ENCODE measurements at regions not wholly inside any gene's neighbourhood (a gene's known extent, or its start where the extent isn't known, plus 50 kb on each side); places are given as distances from the start of the nearest gene placed in this dataset.

GRCh38 chr4:173699841-173700475, 169.9 kb upstream of the HAND2 start:
- Mint-ChIP-seq H3K27me3 (ENCODE audit: low read depth) (no peaks in the 10 kb centered on the region), H3K9me3 (peaks cover 1% of the 10 kb centered on the region), H3K27ac (no peak overlapping the region), H3K4me3 (no peak overlapping the region), H3K4me1 (peaks cover 17% of the 10 kb centered on the region), H3K36me3 (no peaks in the 10 kb centered on the region)
- no peak for DNase-seq (ENCODE audit: low spot score in 2 of 2, unreplicated experiment in 2 of 2)
- TF ChIP-seq CTCF (IDR thresholded peaks at IDR 0.05; ENCODE audit: unreplicated experiment): no peak

DNA sequence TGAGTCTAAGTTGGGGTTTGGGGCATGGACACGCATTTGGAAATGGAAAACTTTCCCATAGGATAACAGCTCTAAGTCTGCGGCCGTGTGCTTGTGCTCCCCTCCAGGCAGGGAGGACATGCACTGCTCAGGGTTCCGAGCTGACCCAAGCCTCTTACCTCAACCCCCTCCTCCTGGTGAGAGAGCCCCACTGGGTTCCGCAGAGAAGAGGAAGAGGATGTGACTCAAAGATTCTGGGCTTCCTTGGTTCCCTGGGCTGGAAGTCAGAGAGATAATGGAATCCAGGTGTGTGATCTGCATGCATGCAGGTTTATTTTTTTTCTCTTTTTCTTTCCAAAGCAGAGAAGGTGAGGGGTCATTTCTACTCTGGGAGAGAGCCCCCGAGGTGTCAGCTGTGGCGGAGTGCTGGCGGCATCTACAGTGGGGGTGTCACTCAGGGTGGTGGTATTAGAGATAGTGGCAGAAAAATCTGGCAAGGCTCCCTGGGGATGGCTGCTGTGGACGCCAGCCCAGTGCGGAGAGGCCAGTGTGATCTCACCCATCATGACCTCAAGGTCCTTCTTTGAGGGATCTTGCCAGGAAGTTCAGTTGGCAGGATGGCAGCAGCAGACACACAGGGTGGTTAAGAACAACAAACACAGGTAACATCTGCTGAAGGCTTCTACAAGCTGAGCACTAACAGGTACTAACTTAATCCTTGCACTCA, 168.7 kb upstream of the HAND2 start:
- H3K9me3 Mint-ChIP-seq: no peaks in the 10 kb centered on the region
- H3K27ac Mint-ChIP-seq: no peak overlapping the region
- DNase-seq (ENCODE audit: low spot score in 2 of 2, unreplicated experiment in 2 of 2): no peak
- no peaks in the 10 kb centered on the region for H3K36me3 Mint-ChIP-seq
- peaks cover 17% of the 10 kb centered on the region for H3K4me1 Mint-ChIP-seq
- TF ChIP-seq CTCF (IDR thresholded peaks at IDR 0.05; ENCODE audit: unreplicated experiment): no peak
- H3K4me3 Mint-ChIP-seq: no peak overlapping the region
- H3K27me3 Mint-ChIP-seq (ENCODE audit: low read depth): no peaks in the 10 kb centered on the region

GRCh38 chr4:173697840-173698239, 167.8 kb upstream of the HAND2 start:
- no peak overlapping the region for H3K4me3 Mint-ChIP-seq
- no peaks in the 10 kb centered on the region for H3K27me3 Mint-ChIP-seq (ENCODE audit: low read depth)
- no peaks in the 10 kb centered on the region for H3K9me3 Mint-ChIP-seq
- no peak overlapping the region for H3K27ac Mint-ChIP-seq
- H3K36me3 Mint-ChIP-seq: no peaks in the 10 kb centered on the region
- peaks cover 17% of the 10 kb centered on the region for H3K4me1 Mint-ChIP-seq
- no peak for TF ChIP-seq CTCF (IDR thresholded peaks at IDR 0.05; ENCODE audit: unreplicated experiment)
- DNase-seq (ENCODE audit: low spot score in 2 of 2, unreplicated experiment in 2 of 2): no peak

- no peak for DNase-seq (ENCODE audit: low spot score in 2 of 2, unreplicated experiment in 2 of 2)
- Mint-ChIP-seq H3K36me3 (no peaks in the 10 kb centered on the region), H3K27me3 (ENCODE audit: low read depth) (no peaks in the 10 kb centered on the region), H3K27ac (no peak overlapping the region), H3K4me1 (peaks cover 17% of the 10 kb centered on the region), H3K4me3 (no peak overlapping the region), H3K9me3 (peaks cover 4% of the 10 kb centered on the region)
- TF ChIP-seq CTCF (IDR thresholded peaks at IDR 0.05; ENCODE audit: unreplicated experiment): no peak
These were observed 166.5 kb upstream of the HAND2 start for GRCh38 chr4:173696551-173696950.

- Mint-ChIP-seq H3K36me3 (no peaks in the 10 kb centered on the region), H3K27me3 (ENCODE audit: low read depth) (no peaks in the 10 kb centered on the region), H3K4me1 (peaks cover 17% of the 10 kb centered on the region), H3K27ac (no peak overlapping the region), H3K9me3 (peaks cover 4% of the 10 kb centered on the region), H3K4me3 (no peak overlapping the region)
- no peak for TF ChIP-seq CTCF (IDR thresholded peaks at IDR 0.05; ENCODE audit: unreplicated experiment)
- no peak for DNase-seq (ENCODE audit: low spot score in 2 of 2, unreplicated experiment in 2 of 2)
These were observed 166.0 kb upstream of the HAND2 start for GRCh38 chr4:173696011-173696410.

All from mesothelial cell of epicardium (in vitro differentiated cells).